KMS-11 (cell line): ENCODE measurements at regions not wholly inside any gene's neighbourhood (a gene's known extent, or its start where the extent isn't known, plus 50 kb on each side); places are given as distances from the start of the nearest gene placed in this dataset.

Experiments used
- H2AFZ ChIP-seq: fragments of 200-600 bp; sonication (generic); 2 replicates; pipeline ENCODE4 v1.6.1; 2016; ENCODE audit warnings: antibody characterized with exemption, mixed run types, low read depth
- H3K27ac ChIP-seq: fragments of 200-600 bp; sonication (generic); 2 replicates; pipeline ENCODE4 v1.6.1; 2016; ENCODE audit warnings: mild to moderate bottlenecking, mixed run types
- H3K27me3 ChIP-seq: fragments of 200-600 bp; sonication (generic); 2 replicates; pipeline ENCODE4 v1.6.1; 2017; ENCODE audit warnings: mild to moderate bottlenecking, low read depth, mixed run types, moderate library complexity; ENCODE audit not compliant: insufficient read depth
- H3K36me3 ChIP-seq: fragments of 200-600 bp; sonication (generic); 2 replicates; pipeline ENCODE4 v1.6.1; 2017; ENCODE audit warnings: mild to moderate bottlenecking, mixed run types; ENCODE audit not compliant: insufficient read depth
- H3K4me1 ChIP-seq: fragments of 200-600 bp; sonication (generic); 2 replicates; pipeline ENCODE4 v1.6.1; 2016; ENCODE audit warnings: mild to moderate bottlenecking, low read depth, mixed run types; ENCODE audit not compliant: poor library complexity, severe bottlenecking
- H3K4me2 ChIP-seq: fragments of 200-600 bp; sonication (generic); 2 replicates; pipeline ENCODE4 v1.7.0; 2016; ENCODE audit warnings: mild to moderate bottlenecking, mixed run types
- H3K4me3 ChIP-seq: fragments of 200-600 bp; sonication (generic); IDR thresholded peaks from 2 replicates; pipeline ENCODE4 v1.6.1; 2017; ENCODE audit warnings: low read depth, low read length, mixed read lengths; ENCODE audit not compliant: insufficient read depth
- H3K79me2 ChIP-seq: fragments of 200-600 bp; sonication (generic); 2 replicates; pipeline ENCODE4 v1.6.1; 2016; ENCODE audit warnings: low read depth, mixed run types; ENCODE audit not compliant: insufficient read depth
- H3K9ac ChIP-seq: fragments of 200-600 bp; sonication (generic); 2 replicates; pipeline ENCODE4 v1.6.1; 2016; ENCODE audit warnings: mild to moderate bottlenecking, mixed run types
- H4K20me1 ChIP-seq: fragments of 200-600 bp; sonication (generic); 2 replicates; pipeline ENCODE4 v1.6.1; 2016; ENCODE audit warnings: mild to moderate bottlenecking, mixed run types; ENCODE audit not compliant: insufficient read depth
- TF ChIP-seq, protein P1 (sequence below): fragments of 200-600 bp; sonication (generic); conservative IDR thresholded peaks from 2 replicates; pipeline ENCODE4 v1.6.1; 2017; ENCODE audit warnings: low read depth, mild to moderate bottlenecking, antibody characterized with exemption, low read length, moderate library complexity, mixed read lengths

GRCh38 chr3:144643771-144644198 is 672.2 kb downstream of the DIPK2A start:
- Histone ChIP-seq H3K9ac (no peak overlapping the region), H3K4me2 (no peak overlapping the region), H2AFZ (no peak overlapping the region), H3K27ac (no peak overlapping the region), H3K79me2 (no peaks in the 10 kb centered on the region), H3K36me3 (no peaks in the 10 kb centered on the region), H3K4me3 (no peak overlapping the region), H3K27me3 (no peaks in the 10 kb centered on the region), H4K20me1 (no peaks in the 10 kb centered on the region), H3K4me1 (no peaks in the 10 kb centered on the region)
- TF ChIP-seq, protein P1, sequence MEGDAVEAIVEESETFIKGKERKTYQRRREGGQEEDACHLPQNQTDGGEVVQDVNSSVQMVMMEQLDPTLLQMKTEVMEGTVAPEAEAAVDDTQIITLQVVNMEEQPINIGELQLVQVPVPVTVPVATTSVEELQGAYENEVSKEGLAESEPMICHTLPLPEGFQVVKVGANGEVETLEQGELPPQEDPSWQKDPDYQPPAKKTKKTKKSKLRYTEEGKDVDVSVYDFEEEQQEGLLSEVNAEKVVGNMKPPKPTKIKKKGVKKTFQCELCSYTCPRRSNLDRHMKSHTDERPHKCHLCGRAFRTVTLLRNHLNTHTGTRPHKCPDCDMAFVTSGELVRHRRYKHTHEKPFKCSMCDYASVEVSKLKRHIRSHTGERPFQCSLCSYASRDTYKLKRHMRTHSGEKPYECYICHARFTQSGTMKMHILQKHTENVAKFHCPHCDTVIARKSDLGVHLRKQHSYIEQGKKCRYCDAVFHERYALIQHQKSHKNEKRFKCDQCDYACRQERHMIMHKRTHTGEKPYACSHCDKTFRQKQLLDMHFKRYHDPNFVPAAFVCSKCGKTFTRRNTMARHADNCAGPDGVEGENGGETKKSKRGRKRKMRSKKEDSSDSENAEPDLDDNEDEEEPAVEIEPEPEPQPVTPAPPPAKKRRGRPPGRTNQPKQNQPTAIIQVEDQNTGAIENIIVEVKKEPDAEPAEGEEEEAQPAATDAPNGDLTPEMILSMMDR = no peak

DNA sequence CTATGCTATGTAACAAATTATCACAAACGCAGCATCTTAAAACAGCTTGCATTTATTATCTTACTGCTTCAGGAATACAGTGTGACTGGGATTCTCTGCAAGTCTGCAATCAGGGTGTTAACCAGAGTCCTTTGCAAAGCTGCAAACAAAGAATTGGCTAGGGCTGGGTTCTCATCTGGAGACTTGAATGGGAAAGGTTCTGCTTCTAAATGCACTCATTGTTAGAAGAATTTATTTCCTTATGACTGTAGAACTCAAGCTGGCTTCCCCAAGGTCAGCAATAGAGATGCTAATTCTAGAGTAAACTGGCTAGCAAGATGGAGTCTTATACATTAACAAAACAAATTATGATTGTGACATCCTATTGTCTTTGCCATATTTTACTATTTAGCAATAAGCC is 673.7 kb downstream of the DIPK2A start:
- no peak overlapping the region for H3K27ac ChIP-seq
- no peak overlapping the region for H3K4me3 ChIP-seq
- no peaks in the 10 kb centered on the region for H3K79me2 ChIP-seq
- H3K4me1 ChIP-seq = no peaks in the 10 kb centered on the region
- H3K9ac ChIP-seq = no peak overlapping the region; the same call in 1 of the 2 replicates
- H2AFZ ChIP-seq = no peak overlapping the region
- H3K4me2 ChIP-seq = no peak overlapping the region
- TF ChIP-seq, protein P1 = no peak
- no peaks in the 10 kb centered on the region for H3K36me3 ChIP-seq
- H3K27me3 ChIP-seq = no peaks in the 10 kb centered on the region
- H4K20me1 ChIP-seq = no peaks in the 10 kb centered on the region

DNA sequence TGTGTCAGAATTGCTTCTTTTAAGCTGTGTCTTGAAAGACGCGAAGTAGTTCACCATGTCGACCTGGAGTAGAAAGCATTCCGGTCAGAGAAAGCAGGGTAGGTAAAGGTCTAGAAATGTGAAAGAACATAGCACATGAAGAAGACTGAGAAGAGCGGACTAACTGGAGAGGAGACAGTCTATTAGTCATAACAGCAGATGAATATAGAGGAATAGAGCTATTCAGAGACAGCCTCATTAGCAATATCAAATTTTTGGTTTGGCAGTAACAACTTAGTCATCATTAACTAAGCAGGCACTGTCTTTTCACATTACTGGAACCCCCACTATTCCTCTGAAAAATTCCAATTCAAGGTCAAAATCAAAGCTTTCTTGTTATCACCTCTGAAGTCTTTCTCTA is 678.8 kb downstream of the DIPK2A start:
- H3K27me3 ChIP-seq = no peaks in the 10 kb centered on the region
- no peaks in the 10 kb centered on the region for H3K36me3 ChIP-seq
- H4K20me1 ChIP-seq = no peaks in the 10 kb centered on the region
- no peak overlapping the region for H3K27ac ChIP-seq
- no peaks in the 10 kb centered on the region for H3K79me2 ChIP-seq
- no peak overlapping the region for H3K9ac ChIP-seq
- TF ChIP-seq, protein P1 = no peak
- H3K4me3 ChIP-seq = no peak overlapping the region
- H3K4me2 ChIP-seq = no peak overlapping the region
- H2AFZ ChIP-seq = no peak overlapping the region
- no peaks in the 10 kb centered on the region for H3K4me1 ChIP-seq

- Histone ChIP-seq H3K27me3 (no peaks in the 10 kb centered on the region), H3K9ac (no peak overlapping the region), H3K4me2 (no peak overlapping the region), H3K27ac (no peak overlapping the region), H3K36me3 (no peaks in the 10 kb centered on the region), H3K4me3 (no peak overlapping the region), H4K20me1 (no peaks in the 10 kb centered on the region), H3K79me2 (no peaks in the 10 kb centered on the region), H2AFZ (no peak overlapping the region), H3K4me1 (no peaks in the 10 kb centered on the region)
- TF ChIP-seq, protein P1 = no peak
Measured at GRCh38 chr3:144652573-144652972, 681.0 kb downstream of the DIPK2A start.
